Neural cell (in vitro differentiated cells): ENCODE measurements at regions not wholly inside any gene's neighbourhood (a gene's known extent, or its start where the extent isn't known, plus 50 kb on each side); places are given as distances from the start of the nearest gene placed in this dataset.

Experiments used
- H2AFZ ChIP-seq: fragments of 200-600, 300-800 bp; sonication (generic), shearing (Covaris generic); 2 replicates; pipeline ENCODE4 v1.6.0; 2014; ENCODE audit warnings: low read depth, mild to moderate bottlenecking, antibody characterized with exemption, low read length, moderate library complexity
- H3F3A ChIP-seq: fragments of 200-600 bp; shearing (Covaris generic); 2 replicates; pipeline ENCODE4 v1.6.1; 2016; ENCODE audit warnings: mild to moderate bottlenecking, moderate library complexity, mixed read lengths, antibody characterized with exemption, low read length; ENCODE audit not compliant: insufficient read depth, poor library complexity, severe bottlenecking
- H3K27ac ChIP-seq: fragments of 200-600, 300-800 bp; sonication (generic), shearing (Covaris generic); 2 replicates; pipeline ENCODE4 v1.5.1; 2014; ENCODE audit warnings: mild to moderate bottlenecking, low read length, moderate library complexity
- H3K27me3 ChIP-seq: fragments of 300-800, 200-600 bp; sonication (generic), shearing (Covaris generic); 2 replicates; pipeline ENCODE4 v1.6.0; 2014; ENCODE audit warnings: mild to moderate bottlenecking, low read depth, low read length, moderate library complexity; ENCODE audit not compliant: insufficient read depth
- H3K36me3 ChIP-seq: fragments of 300-800, 200-600 bp; sonication (generic), shearing (Covaris generic); 2 replicates; pipeline ENCODE4 v1.5.1; 2014; ENCODE audit warnings: mild to moderate bottlenecking, antibody characterized with exemption, low read length, moderate library complexity; ENCODE audit not compliant: insufficient read depth
- H3K4me2 ChIP-seq: fragments of 300-800, 200-600 bp; sonication (generic), shearing (Covaris generic); 2 replicates; pipeline ENCODE4 v1.6.0; 2014; ENCODE audit warnings: mild to moderate bottlenecking, low read length
- H3K4me3 ChIP-seq: fragments of 300-800, 200-600 bp; sonication (generic), shearing (Covaris generic); 2 replicates; pipeline ENCODE4 v1.5.1; 2014; ENCODE audit warnings: mild to moderate bottlenecking, low read length, moderate library complexity
- H3K79me2 ChIP-seq: fragments of 200-600 bp; shearing (Covaris generic); replicated peaks from 2 replicates; pipeline ENCODE4 v1.6.0; 2014; ENCODE audit warnings: mild to moderate bottlenecking, low read length, moderate library complexity; ENCODE audit not compliant: insufficient read depth
- H3K9ac ChIP-seq: fragments of 300-800, 200-600 bp; sonication (generic), shearing (Covaris generic); 2 replicates; pipeline ENCODE4 v1.6.1; 2016; ENCODE audit warnings: mild to moderate bottlenecking, low read length, mixed read lengths
- H3K9me2 ChIP-seq: fragments of 200-600 bp; shearing (Covaris generic); 2 replicates; pipeline ENCODE4 v1.6.1; 2016; ENCODE audit warnings: mild to moderate bottlenecking, low read length, mixed read lengths; ENCODE audit not compliant: insufficient read depth
- H3K9me3 ChIP-seq: fragments of 200-600, 300-800 bp; sonication (generic), shearing (Covaris generic); 2 replicates; pipeline ENCODE4 v1.6.1; 2016; ENCODE audit warnings: mild to moderate bottlenecking, mixed run types, low read length, moderate library complexity, mixed read lengths
- H4K20me1 ChIP-seq: fragments of 200-600 bp; shearing (Covaris generic); 2 replicates; pipeline ENCODE4 v1.6.1; 2016; ENCODE audit warnings: mild to moderate bottlenecking, mixed run types; ENCODE audit not compliant: insufficient read depth
- EP300 ChIP-seq: fragments of 450-650 bp; conservative IDR thresholded peaks from 2 replicates; pipeline ENCODE4 v1.6.1; 2014; ENCODE audit warnings: antibody characterized with exemption, mild to moderate bottlenecking, moderate library complexity; ENCODE audit not compliant: poor library complexity, severe bottlenecking
- EZH2 ChIP-seq: fragments of 200-600, 300-800 bp; shearing (Covaris generic), sonication (generic); IDR thresholded peaks from 2 replicates; pipeline ENCODE4 v1.6.1; 2014; ENCODE audit warnings: antibody characterized with exemption, low read length, borderline replicate concordance, mild to moderate bottlenecking; ENCODE audit not compliant: insufficient read depth, poor library complexity, severe bottlenecking
- MXI1 ChIP-seq: fragments of 450-650 bp; conservative IDR thresholded peaks from 2 replicates; pipeline ENCODE4 v1.6.1; 2014; ENCODE audit warnings: antibody characterized with exemption, mild to moderate bottlenecking; ENCODE audit not compliant: poor library complexity, severe bottlenecking
- POLR2AphosphoS5 ChIP-seq: IDR thresholded peaks from 2 replicates; pipeline ENCODE4 v1.6.1; 2012
- RAD21 ChIP-seq: fragments of 450-650 bp; conservative IDR thresholded peaks from 2 replicates; pipeline ENCODE4 v1.6.1; 2014; ENCODE audit warnings: antibody characterized with exemption, mild to moderate bottlenecking, moderate library complexity
- SMC3 ChIP-seq: fragments of 450-650 bp; conservative IDR thresholded peaks from 2 replicates; pipeline ENCODE4 v1.6.1; 2014; ENCODE audit warnings: antibody characterized with exemption, mild to moderate bottlenecking, moderate library complexity; ENCODE audit not compliant: poor library complexity
- TAF1 ChIP-seq: IDR thresholded peaks from 2 replicates; pipeline ENCODE4 v1.6.1; 2012; ENCODE audit warnings: low read depth
- TF ChIP-seq, protein P1 (sequence below): IDR thresholded peaks from 2 replicates; pipeline ENCODE4 v1.6.1; 2012; ENCODE audit warnings: borderline replicate concordance
- TF ChIP-seq, protein P2 (sequence below): fragments of 450-650 bp; IDR thresholded peaks from 2 replicates; pipeline ENCODE4 v1.5.1; 2014; ENCODE audit warnings: antibody characterized with exemption, mild to moderate bottlenecking, moderate library complexity; ENCODE audit not compliant: poor library complexity, severe bottlenecking

DNA sequence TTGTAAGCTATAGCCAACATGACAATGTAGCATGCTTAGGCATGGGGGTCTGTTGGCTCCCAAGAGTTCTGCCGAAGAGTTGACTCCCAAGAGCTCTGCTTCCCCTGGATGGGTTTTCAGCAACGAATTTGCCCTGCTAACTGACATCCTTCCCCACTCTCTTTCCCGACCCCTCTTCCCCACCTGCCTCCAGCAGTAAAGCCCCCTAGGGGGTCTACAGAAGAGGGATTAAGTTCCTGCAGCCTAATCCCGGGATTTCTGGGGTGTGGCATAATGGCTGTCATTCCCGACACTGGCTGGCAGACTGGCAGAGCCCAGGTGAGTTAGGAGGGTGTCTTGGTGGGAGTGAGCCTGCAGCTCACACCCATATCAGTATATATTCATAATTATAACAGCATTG, 121.0 kb upstream of the ZNF184 start:
- Histone ChIP-seq H3K9me2 (no peaks in the 10 kb centered on the region), H3K4me3 (no peak overlapping the region), H3K9ac (no peak overlapping the region), H3K79me2 (no peaks in the 10 kb centered on the region), H3K36me3 (no peaks in the 10 kb centered on the region), H3K9me3 (no peaks in the 10 kb centered on the region), H3K27ac (no peak overlapping the region), H3K4me2 (no peak overlapping the region), H3K27me3 (peaks cover 75% of the 10 kb centered on the region), H4K20me1 (no peaks in the 10 kb centered on the region), H2AFZ (no peak overlapping the region), H3F3A (no peaks in the 10 kb centered on the region)
- TF ChIP-seq TAF1 (no peak), EZH2 (no peak), RAD21 (no peak), EP300 (no peak), SMC3 (no peak), MXI1 (no peak)
- TF ChIP-seq, protein P1, sequence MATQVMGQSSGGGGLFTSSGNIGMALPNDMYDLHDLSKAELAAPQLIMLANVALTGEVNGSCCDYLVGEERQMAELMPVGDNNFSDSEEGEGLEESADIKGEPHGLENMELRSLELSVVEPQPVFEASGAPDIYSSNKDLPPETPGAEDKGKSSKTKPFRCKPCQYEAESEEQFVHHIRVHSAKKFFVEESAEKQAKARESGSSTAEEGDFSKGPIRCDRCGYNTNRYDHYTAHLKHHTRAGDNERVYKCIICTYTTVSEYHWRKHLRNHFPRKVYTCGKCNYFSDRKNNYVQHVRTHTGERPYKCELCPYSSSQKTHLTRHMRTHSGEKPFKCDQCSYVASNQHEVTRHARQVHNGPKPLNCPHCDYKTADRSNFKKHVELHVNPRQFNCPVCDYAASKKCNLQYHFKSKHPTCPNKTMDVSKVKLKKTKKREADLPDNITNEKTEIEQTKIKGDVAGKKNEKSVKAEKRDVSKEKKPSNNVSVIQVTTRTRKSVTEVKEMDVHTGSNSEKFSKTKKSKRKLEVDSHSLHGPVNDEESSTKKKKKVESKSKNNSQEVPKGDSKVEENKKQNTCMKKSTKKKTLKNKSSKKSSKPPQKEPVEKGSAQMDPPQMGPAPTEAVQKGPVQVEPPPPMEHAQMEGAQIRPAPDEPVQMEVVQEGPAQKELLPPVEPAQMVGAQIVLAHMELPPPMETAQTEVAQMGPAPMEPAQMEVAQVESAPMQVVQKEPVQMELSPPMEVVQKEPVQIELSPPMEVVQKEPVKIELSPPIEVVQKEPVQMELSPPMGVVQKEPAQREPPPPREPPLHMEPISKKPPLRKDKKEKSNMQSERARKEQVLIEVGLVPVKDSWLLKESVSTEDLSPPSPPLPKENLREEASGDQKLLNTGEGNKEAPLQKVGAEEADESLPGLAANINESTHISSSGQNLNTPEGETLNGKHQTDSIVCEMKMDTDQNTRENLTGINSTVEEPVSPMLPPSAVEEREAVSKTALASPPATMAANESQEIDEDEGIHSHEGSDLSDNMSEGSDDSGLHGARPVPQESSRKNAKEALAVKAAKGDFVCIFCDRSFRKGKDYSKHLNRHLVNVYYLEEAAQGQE = no peak
- TF ChIP-seq, protein P2, sequence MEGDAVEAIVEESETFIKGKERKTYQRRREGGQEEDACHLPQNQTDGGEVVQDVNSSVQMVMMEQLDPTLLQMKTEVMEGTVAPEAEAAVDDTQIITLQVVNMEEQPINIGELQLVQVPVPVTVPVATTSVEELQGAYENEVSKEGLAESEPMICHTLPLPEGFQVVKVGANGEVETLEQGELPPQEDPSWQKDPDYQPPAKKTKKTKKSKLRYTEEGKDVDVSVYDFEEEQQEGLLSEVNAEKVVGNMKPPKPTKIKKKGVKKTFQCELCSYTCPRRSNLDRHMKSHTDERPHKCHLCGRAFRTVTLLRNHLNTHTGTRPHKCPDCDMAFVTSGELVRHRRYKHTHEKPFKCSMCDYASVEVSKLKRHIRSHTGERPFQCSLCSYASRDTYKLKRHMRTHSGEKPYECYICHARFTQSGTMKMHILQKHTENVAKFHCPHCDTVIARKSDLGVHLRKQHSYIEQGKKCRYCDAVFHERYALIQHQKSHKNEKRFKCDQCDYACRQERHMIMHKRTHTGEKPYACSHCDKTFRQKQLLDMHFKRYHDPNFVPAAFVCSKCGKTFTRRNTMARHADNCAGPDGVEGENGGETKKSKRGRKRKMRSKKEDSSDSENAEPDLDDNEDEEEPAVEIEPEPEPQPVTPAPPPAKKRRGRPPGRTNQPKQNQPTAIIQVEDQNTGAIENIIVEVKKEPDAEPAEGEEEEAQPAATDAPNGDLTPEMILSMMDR = no peak

DNA sequence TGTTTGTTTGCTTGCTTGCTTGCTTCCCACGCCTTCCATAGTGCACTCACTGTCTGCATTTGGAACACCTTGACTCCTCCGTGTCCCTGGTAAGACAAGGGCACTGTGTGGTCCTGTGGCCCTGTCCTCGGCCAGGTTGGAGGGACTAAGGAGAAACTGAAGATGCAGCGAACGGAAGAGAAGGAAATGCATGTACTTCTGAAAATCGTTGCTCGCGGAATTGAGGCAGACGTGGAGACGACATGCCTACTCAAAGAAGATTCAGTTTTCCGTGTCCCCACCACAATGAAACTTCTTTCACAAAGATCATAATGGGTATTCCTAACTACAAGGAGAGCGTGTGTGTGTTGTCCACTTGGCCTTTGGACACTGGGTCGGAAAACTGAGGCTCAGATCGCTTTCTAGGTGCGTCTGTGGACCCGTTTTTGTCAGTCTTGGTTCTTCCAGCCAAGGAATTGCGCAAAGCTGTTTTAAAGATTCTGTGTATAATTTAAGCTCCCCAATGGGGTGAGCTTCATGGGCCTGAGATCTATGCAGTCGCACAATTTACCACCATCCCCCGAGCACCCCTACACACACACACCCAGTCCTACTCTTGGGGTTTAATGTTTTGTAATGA, 120.4 kb upstream of the ZNF184 start:
- Histone ChIP-seq H3K4me2 (no peak overlapping the region), H3K4me3 (peak overlapping the region; percentile 57), H3K27me3 (peaks cover 71% of the 10 kb centered on the region), H3K36me3 (no peaks in the 10 kb centered on the region), H3K9me3 (no peaks in the 10 kb centered on the region), H3K9ac (no peak overlapping the region), H3K9me2 (no peaks in the 10 kb centered on the region), H3K79me2 (no peaks in the 10 kb centered on the region), H3F3A (no peaks in the 10 kb centered on the region), H2AFZ (no peak overlapping the region), H3K27ac (no peak overlapping the region), H4K20me1 (no peaks in the 10 kb centered on the region)
- TF ChIP-seq, protein P2 = no peak
- TF ChIP-seq, protein P1 = no peak
- TF ChIP-seq TAF1 (no peak), POLR2AphosphoS5 (peak; percentile 62), MXI1 (no peak)
